ENCODE measurements at regions not wholly inside any gene's neighbourhood (a gene's known extent, or its start where the extent isn't known, plus 50 kb on each side); places are given as distances from the start of the nearest gene placed in this dataset.
A peak's percentile ranks its signal among the peaks of the same experiment; 100 is the strongest.

- no peak for DNase-seq (ENCODE audit: low read depth, low spot score)
These were observed 51.4 kb downstream of the MRPL36 start for GRCh38 chr5:1748271-1748670.

- no peak for DNase-seq (ENCODE audit: low read depth, low spot score)
These were observed 51.9 kb downstream of the MRPL36 start for GRCh38 chr5:1747803-1748085.

- DNase-seq (ENCODE audit: low read depth, low spot score) = no peak
These were observed 52.4 kb downstream of the MRPL36 start for GRCh38 chr5:1747079-1747802.

- no peak for DNase-seq (ENCODE audit: low read depth, low spot score)
These were observed 53.1 kb downstream of the MRPL36 start for GRCh38 chr5:1746371-1747078.

GRCh38 chr5:1745796-1746370 is 53.8 kb downstream of the MRPL36 start:
- no peak for DNase-seq (ENCODE audit: low read depth, low spot score)

- no peak for DNase-seq (ENCODE audit: low read depth, low spot score)
These were observed 54.4 kb downstream of the MRPL36 start for GRCh38 chr5:1745123-1745795.

GRCh38 chr5:1744393-1745122 is 55.1 kb downstream of the MRPL36 start:
- DNase-seq (ENCODE audit: low read depth, low spot score) = no peak

- no peak for DNase-seq (ENCODE audit: low read depth, low spot score)
These were observed 55.9 kb downstream of the MRPL36 start for GRCh38 chr5:1743769-1744085.

- no peak for DNase-seq (ENCODE audit: low read depth, low spot score)
These were observed 56.4 kb downstream of the MRPL36 start for GRCh38 chr5:1743061-1743768.

GRCh38 chr5:1737790-1738405 is 61.7 kb downstream of the MRPL36 start:
- DNase-seq (ENCODE audit: low read depth, low spot score) = peak; percentile 63

- no peak for DNase-seq (ENCODE audit: low read depth, low spot score)
These were observed 62.5 kb downstream of the MRPL36 start for GRCh38 chr5:1736889-1737711.

GRCh38 chr5:1736065-1736464 is 63.6 kb downstream of the MRPL36 start:
- no peak for DNase-seq (ENCODE audit: low read depth, low spot score)

- DNase-seq (ENCODE audit: low read depth, low spot score) = no peak
These were observed 64.2 kb downstream of the MRPL36 start for GRCh38 chr5:1735320-1735970.

GRCh38 chr5:1734908-1735289 is 64.7 kb downstream of the MRPL36 start:
- DNase-seq (ENCODE audit: low read depth, low spot score) = peak; percentile 0

- no peak for DNase-seq (ENCODE audit: low read depth, low spot score)
These were observed 65.2 kb downstream of the MRPL36 start for GRCh38 chr5:1734271-1734907.

- no peak for DNase-seq (ENCODE audit: low read depth, low spot score)
These were observed 66.3 kb downstream of the MRPL36 start for GRCh38 chr5:1733369-1733768.

- no peak for DNase-seq (ENCODE audit: low read depth, low spot score)
These were observed 66.7 kb downstream of the MRPL36 start for GRCh38 chr5:1732945-1733344.

- DNase-seq (ENCODE audit: low read depth, low spot score) = peak; percentile 1
These were observed 67.2 kb downstream of the MRPL36 start for GRCh38 chr5:1732238-1732941.

- DNase-seq (ENCODE audit: low read depth, low spot score) = peak; percentile 1
These were observed 67.8 kb downstream of the MRPL36 start for GRCh38 chr5:1731855-1732237.

Data from ELF-1 (cell line).